ENCODE measurements at regions not wholly inside any gene's neighbourhood (a gene's known extent, or its start where the extent isn't known, plus 50 kb on each side); places are given as distances from the start of the nearest gene placed in this dataset.

DNA sequence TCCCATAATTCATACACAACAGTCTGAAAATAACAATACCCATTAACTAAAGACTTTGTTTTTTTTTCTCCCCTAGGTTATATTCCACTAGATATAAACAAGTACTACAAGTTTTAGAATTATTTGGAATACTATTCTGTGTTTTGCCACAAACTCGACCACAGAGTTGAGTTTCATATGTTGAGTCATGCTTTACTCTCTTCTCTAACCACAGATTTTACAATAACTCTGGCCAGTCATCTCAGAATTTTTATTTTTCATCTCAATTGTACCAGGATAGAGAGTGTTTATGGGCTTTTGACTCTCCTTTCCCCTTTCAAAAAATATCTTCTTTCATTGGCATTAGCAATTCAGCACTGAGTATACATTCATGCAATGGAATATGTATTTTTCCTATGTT, 348.7 kb upstream of the GALNT5 start:
- no peak for ATAC-seq (ENCODE audit: insufficient number of reproducible peaks, low FRiP score, low read depth)
- H3K27me3 ChIP-seq (replicated peaks; ENCODE audit: insufficient read depth) = no peaks in the 10 kb centered on the region
- no peaks in the 10 kb centered on the region for H3K36me3 ChIP-seq
- TF ChIP-seq, protein P1, sequence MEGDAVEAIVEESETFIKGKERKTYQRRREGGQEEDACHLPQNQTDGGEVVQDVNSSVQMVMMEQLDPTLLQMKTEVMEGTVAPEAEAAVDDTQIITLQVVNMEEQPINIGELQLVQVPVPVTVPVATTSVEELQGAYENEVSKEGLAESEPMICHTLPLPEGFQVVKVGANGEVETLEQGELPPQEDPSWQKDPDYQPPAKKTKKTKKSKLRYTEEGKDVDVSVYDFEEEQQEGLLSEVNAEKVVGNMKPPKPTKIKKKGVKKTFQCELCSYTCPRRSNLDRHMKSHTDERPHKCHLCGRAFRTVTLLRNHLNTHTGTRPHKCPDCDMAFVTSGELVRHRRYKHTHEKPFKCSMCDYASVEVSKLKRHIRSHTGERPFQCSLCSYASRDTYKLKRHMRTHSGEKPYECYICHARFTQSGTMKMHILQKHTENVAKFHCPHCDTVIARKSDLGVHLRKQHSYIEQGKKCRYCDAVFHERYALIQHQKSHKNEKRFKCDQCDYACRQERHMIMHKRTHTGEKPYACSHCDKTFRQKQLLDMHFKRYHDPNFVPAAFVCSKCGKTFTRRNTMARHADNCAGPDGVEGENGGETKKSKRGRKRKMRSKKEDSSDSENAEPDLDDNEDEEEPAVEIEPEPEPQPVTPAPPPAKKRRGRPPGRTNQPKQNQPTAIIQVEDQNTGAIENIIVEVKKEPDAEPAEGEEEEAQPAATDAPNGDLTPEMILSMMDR (IDR thresholded peaks at IDR 0.05) = no peak
- H3K4me3 ChIP-seq = no peak overlapping the region
- DNase-seq (ENCODE audit: low spot score) = no peak
- H3K9me3 ChIP-seq = no peaks in the 10 kb centered on the region
- no peak overlapping the region for H3K27ac ChIP-seq
- no peaks in the 10 kb centered on the region for H3K4me1 ChIP-seq (ENCODE audit: control insufficient read depth in 1 of 2, low read depth in 2 of 2)

DNA sequence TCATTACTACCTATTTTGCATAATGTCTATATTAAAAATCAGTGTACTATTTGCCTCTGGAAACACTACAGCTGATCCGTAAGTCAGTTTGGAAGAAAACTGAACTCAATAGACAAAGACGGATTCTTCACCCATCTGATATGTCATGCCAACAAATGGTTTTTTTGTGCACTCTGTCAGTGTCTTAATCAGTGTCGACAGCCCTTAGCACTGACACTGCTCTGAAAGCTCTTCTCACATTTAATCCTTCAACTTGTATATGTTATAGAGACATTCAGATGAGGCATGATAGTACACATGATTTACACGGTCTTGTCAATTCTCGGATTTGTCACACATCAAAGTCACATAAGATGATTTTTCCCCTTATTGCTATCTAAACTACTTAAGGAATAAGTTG, 347.5 kb upstream of the GALNT5 start:
- no peak overlapping the region for H3K4me3 ChIP-seq
- no peaks in the 10 kb centered on the region for H3K4me1 ChIP-seq (ENCODE audit: control insufficient read depth in 1 of 2, low read depth in 2 of 2)
- TF ChIP-seq, protein P1 (IDR thresholded peaks at IDR 0.05) = no peak
- ATAC-seq (ENCODE audit: insufficient number of reproducible peaks, low FRiP score, low read depth) (no peak), DNase-seq (ENCODE audit: low spot score) (no peak)
- H3K9me3 ChIP-seq = no peaks in the 10 kb centered on the region
- H3K27me3 ChIP-seq (replicated peaks; ENCODE audit: insufficient read depth) = no peaks in the 10 kb centered on the region
- no peak overlapping the region for H3K27ac ChIP-seq
- no peaks in the 10 kb centered on the region for H3K36me3 ChIP-seq

DNA sequence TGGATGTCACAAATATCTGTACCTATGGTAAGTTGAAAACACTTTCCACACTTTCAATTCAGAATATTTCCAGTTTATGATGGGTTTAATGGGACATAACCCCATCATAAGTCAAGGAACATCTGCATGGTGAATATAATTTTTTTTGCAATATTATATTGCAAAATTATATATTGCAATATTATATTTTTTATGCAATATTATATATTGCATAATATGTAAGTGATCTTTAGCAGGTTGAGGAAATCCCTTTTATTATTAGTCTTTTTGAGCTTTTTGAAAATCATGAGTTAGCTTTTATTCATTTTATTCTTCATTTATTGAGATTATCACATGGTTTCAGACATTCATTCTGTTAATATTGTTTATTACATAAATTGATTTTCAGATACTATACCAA, 342.2 kb upstream of the GALNT5 start:
- ATAC-seq (ENCODE audit: insufficient number of reproducible peaks, low FRiP score, low read depth) (no peak), DNase-seq (ENCODE audit: low spot score) (no peak)
- Histone ChIP-seq H3K4me1 (ENCODE audit: control insufficient read depth in 1 of 2, low read depth in 2 of 2) (no peaks in the 10 kb centered on the region), H3K4me3 (no peak overlapping the region), H3K36me3 (no peaks in the 10 kb centered on the region), H3K9me3 (no peaks in the 10 kb centered on the region), H3K27me3 (replicated peaks; ENCODE audit: insufficient read depth) (no peaks in the 10 kb centered on the region), H3K27ac (no peak overlapping the region)
- TF ChIP-seq, protein P1 (IDR thresholded peaks at IDR 0.05) = no peak

DNA sequence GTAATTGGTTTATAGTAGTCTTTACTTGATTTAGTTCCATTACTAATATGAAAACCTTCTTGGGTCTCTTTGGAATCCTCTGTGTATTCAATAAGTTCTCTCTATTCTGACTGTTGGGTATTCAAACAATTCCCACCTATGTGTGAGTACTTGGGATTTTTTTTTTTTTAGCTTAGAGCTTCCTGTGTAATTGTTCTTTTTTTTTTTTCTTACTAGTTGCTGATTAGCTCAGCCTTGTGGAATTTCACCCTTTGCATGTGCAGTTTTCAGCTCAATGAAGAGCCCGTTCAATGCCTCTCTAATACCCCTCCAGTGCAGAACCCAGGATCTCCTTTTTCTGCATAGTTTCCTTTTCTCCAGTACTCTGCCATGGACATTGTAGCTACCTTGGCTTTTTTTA, 339.1 kb upstream of the GALNT5 start:
- no peak for DNase-seq (ENCODE audit: low spot score)
- Histone ChIP-seq H3K4me1 (ENCODE audit: control insufficient read depth in 1 of 2, low read depth in 2 of 2) (no peaks in the 10 kb centered on the region), H3K36me3 (no peaks in the 10 kb centered on the region), H3K4me3 (no peak overlapping the region), H3K9me3 (no peaks in the 10 kb centered on the region), H3K27me3 (replicated peaks; ENCODE audit: insufficient read depth) (no peaks in the 10 kb centered on the region), H3K27ac (no peak overlapping the region)
- TF ChIP-seq, protein P1 (IDR thresholded peaks at IDR 0.05) = no peak
- no peak for ATAC-seq (ENCODE audit: insufficient number of reproducible peaks, low FRiP score, low read depth)

DNA sequence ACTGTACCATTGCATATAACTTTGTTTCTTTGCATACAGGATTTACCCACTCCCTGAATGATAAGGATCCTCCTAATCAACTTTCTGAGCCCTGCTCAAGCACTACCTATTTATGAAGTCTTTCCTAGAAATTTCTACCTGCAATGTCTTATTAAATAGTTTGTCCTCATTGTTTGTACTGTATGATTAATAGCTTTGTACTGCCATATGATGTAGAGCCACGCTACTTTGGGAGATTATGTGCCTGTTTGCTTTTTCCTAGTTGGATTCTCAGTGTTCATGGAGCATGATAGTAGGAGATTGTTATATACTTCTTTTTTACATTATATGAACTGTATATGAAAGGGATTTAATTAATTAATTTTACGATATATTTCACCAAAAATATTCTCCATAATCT, 327.1 kb upstream of the GALNT5 start:
- no peak for ATAC-seq (ENCODE audit: insufficient number of reproducible peaks, low FRiP score, low read depth)
- Histone ChIP-seq H3K4me1 (ENCODE audit: control insufficient read depth in 1 of 2, low read depth in 2 of 2) (no peaks in the 10 kb centered on the region), H3K4me3 (no peak overlapping the region), H3K36me3 (no peaks in the 10 kb centered on the region), H3K27me3 (replicated peaks; ENCODE audit: insufficient read depth) (no peaks in the 10 kb centered on the region), H3K27ac (no peak overlapping the region), H3K9me3 (no peaks in the 10 kb centered on the region)
- DNase-seq (ENCODE audit: low spot score) = no peak
- TF ChIP-seq, protein P1 (IDR thresholded peaks at IDR 0.05) = no peak

Measured in thoracic aorta (tissue), 2 donors.